ENCODE measurements at regions not wholly inside any gene's neighbourhood (a gene's known extent, or its start where the extent isn't known, plus 50 kb on each side); places are given as distances from the start of the nearest gene placed in this dataset.

DNA sequence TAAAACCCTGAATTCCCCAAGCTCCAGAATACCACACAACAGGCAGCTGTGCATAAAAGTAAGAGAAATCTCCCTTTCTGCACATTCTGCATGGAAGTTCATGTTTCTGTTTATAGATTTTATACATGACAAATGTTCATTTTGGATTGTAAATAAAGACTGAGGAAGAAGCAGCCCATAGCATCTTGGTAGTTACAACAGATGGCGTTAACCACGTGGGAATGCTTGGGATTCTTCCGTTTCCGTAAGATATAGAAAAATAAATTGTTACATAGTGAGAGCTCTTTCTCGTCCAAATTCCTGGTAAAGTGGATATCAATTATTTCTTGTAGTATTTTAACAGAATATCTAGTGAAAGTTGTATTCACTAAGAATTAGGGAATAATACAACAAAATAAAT, 1016.5 kb downstream of the GRM8 start:
- no peak overlapping the region for H3K27ac ChIP-seq
- H3K4me3 ChIP-seq = no peak overlapping the region
- no peaks in the 10 kb centered on the region for H3K27me3 ChIP-seq (replicated peaks in 1 of 7)
- H3K36me3 ChIP-seq = no peaks in the 10 kb centered on the region
- intact Hi-C loops (cut with DNase I; ENCODE audit: low total_unique reads) = no loop called here
- WGBS, 5 donors = 78 to 88% (median 82%) methylated on average over 5 of the region's 5 CpGs
- TF ChIP-seq CTCF (IDR thresholded peaks at IDR 0.05 in 8 of 11, conservative IDR thresholded peaks at IDR 0.05 in 3 of 11) = no peak
- TF ChIP-seq POLR2AphosphoS5 (IDR thresholded peaks at IDR 0.05) = no peak
- no peak for TF ChIP-seq POLR2A (IDR thresholded peaks at IDR 0.05)
- H3K9me3 ChIP-seq = peaks cover 0 to 1% (median 0%) of the 10 kb centered on the region in 8 donors
- H3K4me1 ChIP-seq = no peaks in the 10 kb centered on the region
- no peak for DNase-seq

DNA sequence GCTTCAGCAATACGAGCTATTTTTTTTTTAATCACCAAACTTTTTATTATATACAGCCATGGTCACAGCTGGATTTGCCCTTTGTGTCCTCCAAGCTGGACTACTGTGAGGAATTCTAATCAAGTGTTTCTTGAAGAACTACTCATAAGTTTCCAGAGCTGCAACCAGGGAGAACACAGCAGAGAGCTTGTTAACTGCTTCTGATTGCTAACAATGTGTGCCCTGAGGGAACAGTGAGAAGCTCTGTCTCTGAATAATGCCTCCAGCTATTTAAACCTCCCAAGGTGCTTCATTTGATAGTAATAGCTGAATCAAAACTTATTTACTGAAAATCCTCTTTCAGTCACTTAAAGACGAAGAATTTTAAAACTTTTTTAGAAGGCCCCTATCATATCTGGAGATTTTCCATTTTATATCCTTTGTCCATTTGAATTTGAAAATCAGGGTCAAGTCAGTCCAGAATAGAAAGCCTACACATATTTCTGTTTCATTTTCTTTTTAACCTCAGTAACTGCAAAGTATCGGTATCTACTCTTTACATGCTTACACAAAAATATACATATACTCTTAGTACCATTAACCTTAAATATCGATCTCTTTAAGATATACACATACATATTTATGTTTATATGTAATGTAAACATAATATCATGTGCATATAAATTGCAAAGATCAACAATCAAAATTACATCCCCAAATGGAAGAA, 1024.2 kb downstream of the GRM8 start:
- H3K27me3 ChIP-seq (replicated peaks in 1 of 7) = no peaks in the 10 kb centered on the region
- no peak overlapping the region for H3K27ac ChIP-seq
- no peak overlapping the region for H3K4me3 ChIP-seq
- TF ChIP-seq POLR2AphosphoS5 (IDR thresholded peaks at IDR 0.05) (no peak), POLR2A (IDR thresholded peaks at IDR 0.05) (no peak), CTCF (IDR thresholded peaks at IDR 0.05 in 8 of 11, conservative IDR thresholded peaks at IDR 0.05 in 3 of 11) (no peak)
- H3K4me1 ChIP-seq = no peaks in the 10 kb centered on the region
- no peaks in the 10 kb centered on the region for H3K36me3 ChIP-seq
- intact Hi-C loops (cut with DNase I; ENCODE audit: low total_unique reads) = no loop called here
- peaks cover 0 to 8% (median 0%) of the 10 kb centered on the region in 8 donors for H3K9me3 ChIP-seq
- 81 to 88% (median 88%) methylated on average over 4 of the region's 4 CpGs for WGBS, 5 donors
- DNase-seq = no peak

DNA sequence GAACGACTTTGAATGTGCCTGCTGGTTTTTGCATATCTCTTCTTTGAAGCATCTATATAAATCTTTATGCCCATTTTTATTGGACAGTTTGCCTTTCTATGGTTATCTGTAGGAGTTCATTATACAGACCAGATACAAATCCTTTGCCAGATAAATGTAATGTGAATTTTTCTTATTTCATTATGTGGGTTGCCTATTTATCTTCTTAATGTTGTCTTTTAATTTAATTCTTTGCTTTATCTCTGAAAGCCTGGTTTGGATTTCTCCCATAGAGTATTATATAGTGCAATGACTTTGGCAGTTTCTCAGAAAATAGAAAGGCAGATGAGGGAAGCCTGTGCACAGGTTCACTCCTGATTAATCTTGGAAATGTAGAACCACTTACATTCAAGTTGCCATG, 1025.1 kb downstream of the GRM8 start:
- no peaks in the 10 kb centered on the region for H3K27me3 ChIP-seq (replicated peaks in 1 of 7)
- DNase-seq = no peak

More for the DNA sequence above, 1025.1 kb downstream of the GRM8 start:
- Histone ChIP-seq H3K4me3 (no peak overlapping the region), H3K36me3 (no peaks in the 10 kb centered on the region), H3K27ac (no peak overlapping the region), H3K9me3 (peaks cover 0 to 14% (median 0%) of the 10 kb centered on the region in 8 donors), H3K4me1 (no peaks in the 10 kb centered on the region)
- intact Hi-C loops (cut with DNase I; ENCODE audit: low total_unique reads) = no loop called here
- 50 to 72% (median 56%) methylated on average over 1 of the region's 1 CpG for WGBS, 5 donors
- TF ChIP-seq CTCF (IDR thresholded peaks at IDR 0.05 in 8 of 11, conservative IDR thresholded peaks at IDR 0.05 in 3 of 11) = no peak
- TF ChIP-seq POLR2AphosphoS5 (IDR thresholded peaks at IDR 0.05) = no peak
- no peak for TF ChIP-seq POLR2A (IDR thresholded peaks at IDR 0.05)

Measured in spleen (tissue), 11 donors.